ENCODE measurements at regions not wholly inside any gene's neighbourhood (a gene's known extent, or its start where the extent isn't known, plus 50 kb on each side); places are given as distances from the start of the nearest gene placed in this dataset.
"Not testable (repeated sequence)": the region's sequence is repeated elsewhere in the genome, so short reads cannot be mapped to it uniquely, and the experiment has no call there.

GRCh38 chr16:21524752-21525028 lies 74.7 kb upstream of the METTL9 start:
- H4K91ac ChIP-seq (ENCODE audit: low read length); H2AK5ac ChIP-seq (ENCODE audit: low read length, severe bottlenecking); H2BK12ac ChIP-seq (ENCODE audit: low read length in 2 of 2); H3K79me1 ChIP-seq (replicated peaks; ENCODE audit: low read length, poor library complexity, severe bottlenecking); H3K4ac ChIP-seq (ENCODE audit: low read depth in 1 of 2, low read length in 2 of 2); H3K27ac ChIP-seq (ENCODE audit: low read length, poor library complexity, severe bottlenecking); H2AFZ ChIP-seq (ENCODE audit: low read depth, low read length); H2BK5ac ChIP-seq (ENCODE audit: low read depth, low read length, poor library complexity, severe bottlenecking); H4K8ac ChIP-seq (ENCODE audit: low read length); H3K9ac ChIP-seq (ENCODE audit: low read length); H3K18ac ChIP-seq (ENCODE audit: low read depth in 1 of 2, low read length in 2 of 2); H3K36me3 ChIP-seq (ENCODE audit: control insufficient read depth in 1 of 2, insufficient read depth in 2 of 2, low read depth in 1 of 2, low read length in 2 of 2); H3K4me3 ChIP-seq (ENCODE audit: insufficient read depth in 1 of 2, low read depth in 1 of 2, low read length in 2 of 2); H3K4me2 ChIP-seq (ENCODE audit: low read length, poor library complexity, severe bottlenecking); H2BK120ac ChIP-seq (ENCODE audit: low read depth, low read length); H3K9me3 ChIP-seq (ENCODE audit: control insufficient read depth, low read length); H3K4me1 ChIP-seq (ENCODE audit: control insufficient read depth, insufficient read depth, low read depth, low read length); H3K23ac ChIP-seq (ENCODE audit: low read length in 2 of 2); H3K14ac ChIP-seq (ENCODE audit: low read length in 2 of 2); H2BK15ac ChIP-seq (ENCODE audit: low read depth, poor library complexity, severe bottlenecking); DNase-seq: not testable (repeated sequence)
- peaks cover 0 to 25% of the 10 kb centered on the region in 2 experiments for H3K27me3 ChIP-seq (ENCODE audit: control insufficient read depth in 1 of 2, insufficient read depth in 1 of 2, low read length in 2 of 2)
- 98% methylated on average over 1 of the region's 1 CpG for WGBS

GRCh38 chr16:21525029-21525895 lies 74.1 kb upstream of the METTL9 start:
- not testable (repeated sequence) for H3K79me1 ChIP-seq (replicated peaks; ENCODE audit: low read length, poor library complexity, severe bottlenecking); H2BK120ac ChIP-seq (ENCODE audit: low read depth, low read length)

GRCh38 chr16:21525956-21526922 lies 73.1 kb upstream of the METTL9 start:
- not testable (repeated sequence) for H3K9ac ChIP-seq (ENCODE audit: low read length); H3K14ac ChIP-seq (ENCODE audit: low read length in 2 of 2); H3K79me1 ChIP-seq (replicated peaks; ENCODE audit: low read length, poor library complexity, severe bottlenecking); H3K23ac ChIP-seq (ENCODE audit: low read length in 2 of 2); H3K4ac ChIP-seq (ENCODE audit: low read depth in 1 of 2, low read length in 2 of 2); H3K27ac ChIP-seq (ENCODE audit: low read length, poor library complexity, severe bottlenecking); H4K8ac ChIP-seq (ENCODE audit: low read length); H3K18ac ChIP-seq (ENCODE audit: low read depth in 1 of 2, low read length in 2 of 2); H3K4me1 ChIP-seq (ENCODE audit: control insufficient read depth, insufficient read depth, low read depth, low read length); H3K4me3 ChIP-seq (ENCODE audit: insufficient read depth in 1 of 2, low read depth in 1 of 2, low read length in 2 of 2); H2BK120ac ChIP-seq (ENCODE audit: low read depth, low read length); H3K4me2 ChIP-seq (ENCODE audit: low read length, poor library complexity, severe bottlenecking); H4K91ac ChIP-seq (ENCODE audit: low read length); H3K9me3 ChIP-seq (ENCODE audit: control insufficient read depth, low read length); H3K36me3 ChIP-seq (ENCODE audit: control insufficient read depth in 1 of 2, insufficient read depth in 2 of 2, low read depth in 1 of 2, low read length in 2 of 2); H2BK5ac ChIP-seq (ENCODE audit: low read depth, low read length, poor library complexity, severe bottlenecking); H2AK5ac ChIP-seq (ENCODE audit: low read length, severe bottlenecking); H2AFZ ChIP-seq (ENCODE audit: low read depth, low read length); H2BK12ac ChIP-seq (ENCODE audit: low read length in 2 of 2); DNase-seq; H2BK15ac ChIP-seq (ENCODE audit: low read depth, poor library complexity, severe bottlenecking)
- peaks cover 0 to 25% of the 10 kb centered on the region in 2 experiments for H3K27me3 ChIP-seq (ENCODE audit: control insufficient read depth in 1 of 2, insufficient read depth in 1 of 2, low read length in 2 of 2)
- WGBS: 76% methylated on average over 19 of the region's 21 CpGs

More at GRCh38 chr16:21525029-21525895, 74.1 kb upstream of the METTL9 start:
- H4K91ac ChIP-seq (ENCODE audit: low read length); H3K4me2 ChIP-seq (ENCODE audit: low read length, poor library complexity, severe bottlenecking); H3K36me3 ChIP-seq (ENCODE audit: control insufficient read depth in 1 of 2, insufficient read depth in 2 of 2, low read depth in 1 of 2, low read length in 2 of 2); H3K14ac ChIP-seq (ENCODE audit: low read length in 2 of 2); H2BK5ac ChIP-seq (ENCODE audit: low read depth, low read length, poor library complexity, severe bottlenecking); H3K18ac ChIP-seq (ENCODE audit: low read depth in 1 of 2, low read length in 2 of 2); H3K9ac ChIP-seq (ENCODE audit: low read length); H2BK12ac ChIP-seq (ENCODE audit: low read length in 2 of 2); H2BK15ac ChIP-seq (ENCODE audit: low read depth, poor library complexity, severe bottlenecking); H3K4me1 ChIP-seq (ENCODE audit: control insufficient read depth, insufficient read depth, low read depth, low read length); H3K27ac ChIP-seq (ENCODE audit: low read length, poor library complexity, severe bottlenecking); H3K9me3 ChIP-seq (ENCODE audit: control insufficient read depth, low read length); H2AFZ ChIP-seq (ENCODE audit: low read depth, low read length); H2AK5ac ChIP-seq (ENCODE audit: low read length, severe bottlenecking); H3K23ac ChIP-seq (ENCODE audit: low read length in 2 of 2); H3K4ac ChIP-seq (ENCODE audit: low read depth in 1 of 2, low read length in 2 of 2): not testable (repeated sequence)
- DNase-seq: peak; percentile 52
- Histone ChIP-seq H4K8ac (ENCODE audit: low read length) (peak overlapping the region; percentile 19), H3K27me3 (ENCODE audit: control insufficient read depth in 1 of 2, insufficient read depth in 1 of 2, low read length in 2 of 2) (peaks cover 0 to 25% of the 10 kb centered on the region in 2 experiments), H3K4me3 (ENCODE audit: insufficient read depth in 1 of 2, low read depth in 1 of 2, low read length in 2 of 2) (peak overlapping the region; percentile 6 to 22)
- 81% methylated on average over 14 of the region's 14 CpGs for WGBS
